Neural progenitor cell (in vitro differentiated cells): ENCODE measurements at regions not wholly inside any gene's neighbourhood (a gene's known extent, or its start where the extent isn't known, plus 50 kb on each side); places are given as distances from the start of the nearest gene placed in this dataset.

ENCODE experiments used
- EZH2 ChIP-seq: fragments of 200-600 bp; sonication (generic); IDR thresholded peaks from 2 replicates; pipeline ENCODE4 v1.6.1; 2017; ENCODE audit warnings: antibody characterized with exemption, mild to moderate bottlenecking, moderate library complexity
- EZH2phosphoT487 ChIP-seq: fragments of 200-600 bp; sonication (generic); IDR thresholded peaks from 2 replicates; pipeline ENCODE4 v1.6.1; 2017; ENCODE audit warnings: antibody characterized with exemption
- TF ChIP-seq, protein P1 (sequence below): fragments of 200-600 bp; sonication (generic); IDR thresholded peaks from 2 replicates; pipeline ENCODE4 v1.5.1; 2017; ENCODE audit warnings: antibody characterized with exemption, mild to moderate bottlenecking

DNA sequence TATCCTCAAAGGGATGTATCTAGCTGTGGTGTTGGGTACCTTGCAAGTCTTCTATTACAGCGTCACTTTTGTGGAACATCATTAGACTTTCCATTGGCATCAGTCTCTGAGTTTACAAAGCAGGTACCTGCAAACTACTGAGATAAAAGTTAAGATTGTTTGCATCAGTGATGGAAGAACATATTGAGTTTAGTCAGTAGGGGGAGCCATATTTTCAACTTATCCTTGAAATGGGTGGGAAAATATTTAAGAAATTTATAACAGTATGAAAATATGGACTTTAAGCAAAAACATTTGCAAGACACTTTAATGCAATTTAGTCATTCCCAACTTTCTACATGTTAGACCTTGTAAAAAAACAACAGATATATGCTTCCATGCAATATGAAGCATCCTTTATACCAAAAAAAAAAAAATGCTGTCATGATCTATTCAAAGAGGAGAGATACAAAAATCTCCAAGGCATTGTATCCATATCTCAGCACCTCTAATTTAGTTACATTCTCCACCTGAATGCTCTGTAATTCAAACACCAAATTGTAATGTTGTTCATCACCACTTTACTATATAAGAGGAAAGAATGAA lies 98.6 kb upstream of the ADAMTS19 start:
- TF ChIP-seq, protein P1, sequence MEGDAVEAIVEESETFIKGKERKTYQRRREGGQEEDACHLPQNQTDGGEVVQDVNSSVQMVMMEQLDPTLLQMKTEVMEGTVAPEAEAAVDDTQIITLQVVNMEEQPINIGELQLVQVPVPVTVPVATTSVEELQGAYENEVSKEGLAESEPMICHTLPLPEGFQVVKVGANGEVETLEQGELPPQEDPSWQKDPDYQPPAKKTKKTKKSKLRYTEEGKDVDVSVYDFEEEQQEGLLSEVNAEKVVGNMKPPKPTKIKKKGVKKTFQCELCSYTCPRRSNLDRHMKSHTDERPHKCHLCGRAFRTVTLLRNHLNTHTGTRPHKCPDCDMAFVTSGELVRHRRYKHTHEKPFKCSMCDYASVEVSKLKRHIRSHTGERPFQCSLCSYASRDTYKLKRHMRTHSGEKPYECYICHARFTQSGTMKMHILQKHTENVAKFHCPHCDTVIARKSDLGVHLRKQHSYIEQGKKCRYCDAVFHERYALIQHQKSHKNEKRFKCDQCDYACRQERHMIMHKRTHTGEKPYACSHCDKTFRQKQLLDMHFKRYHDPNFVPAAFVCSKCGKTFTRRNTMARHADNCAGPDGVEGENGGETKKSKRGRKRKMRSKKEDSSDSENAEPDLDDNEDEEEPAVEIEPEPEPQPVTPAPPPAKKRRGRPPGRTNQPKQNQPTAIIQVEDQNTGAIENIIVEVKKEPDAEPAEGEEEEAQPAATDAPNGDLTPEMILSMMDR = peak; percentile 74
- no peak for TF ChIP-seq EZH2
- TF ChIP-seq EZH2phosphoT487 = no peak
